ENCODE measurements at regions not wholly inside any gene's neighbourhood (a gene's known extent, or its start where the extent isn't known, plus 50 kb on each side); places are given as distances from the start of the nearest gene placed in this dataset.

GRCh38 chr10:30155401-30155800 lies 96.0 kb upstream of the JCAD start:
- TF ChIP-seq CTCF (IDR thresholded peaks at IDR 0.05) (no peak), EP300 (IDR thresholded peaks at IDR 0.05) (no peak), POLR2A (IDR thresholded peaks at IDR 0.05) (no peak)
